PC-3 (cell line): ENCODE measurements at regions not wholly inside any gene's neighbourhood (a gene's known extent, or its start where the extent isn't known, plus 50 kb on each side); places are given as distances from the start of the nearest gene placed in this dataset.

ENCODE experiments used
- ATAC-seq: fragments of 200-7000 bp; cut with Tn5 transposase; 2 replicates; pipeline ENCODE4 v1.9.1; 2020; ENCODE audit warnings: mild to moderate bottlenecking, moderate library complexity
- BruUV-seq: library from RNA; stranded (reverse); fragments of 400-500 nt; replicated peaks from 2 replicates; lab custom pipeline; 2021; lab: Mats Ljungman, UMichigan
- CTCF ChIA-PET: fragments of 300-600 bp; sonication (Branson Sonifier 250); formaldehyde crosslinking; loops from one replicate; lab custom pipeline; 2022; ENCODE audit warnings: antibody characterized with exemption; lab: Charles Lee
- POLR2A ChIA-PET: fragments of 300-600 bp; sonication (Branson Sonifier 250); formaldehyde crosslinking; loops from one replicate; lab custom pipeline; 2022; ENCODE audit warnings: antibody characterized with exemption; ENCODE audit not compliant: unreplicated experiment; lab: Charles Lee
- DNase-seq: peaks from one replicate; pipeline ENCODE4 v3.0.0-alpha.2; 2015
- H2AFZ ChIP-seq: fragments of 300-600 bp; sonication (generic); 2 replicates; pipeline ENCODE4 v1.6.0; 2016; ENCODE audit warnings: antibody characterized with exemption, low read length
- H3F3A ChIP-seq: fragments of 300-600 bp; sonication (generic); one replicate; pipeline ENCODE4 v1.6.0; 2017; ENCODE audit warnings: antibody characterized with exemption, low read length, control low read depth, mild to moderate bottlenecking; ENCODE audit not compliant: unreplicated experiment
- H3K27ac ChIP-seq: fragments of 300-600 bp; sonication (generic); 2 replicates; pipeline ENCODE4 v1.5.1; 2016; ENCODE audit warnings: mild to moderate bottlenecking, low read length
- H3K27me3 ChIP-seq: fragments of 300-600 bp; sonication (generic); 2 replicates; pipeline ENCODE4 v1.6.1; 2016; ENCODE audit warnings: low read length, mixed read lengths
- H3K36me3 ChIP-seq: fragments of 300-600 bp; sonication (generic); 2 replicates; pipeline ENCODE4 v1.6.1; 2016; ENCODE audit warnings: low read depth, mixed run types, low read length, mixed read lengths
- H3K4me1 ChIP-seq: fragments of 300-600 bp; sonication (generic); 2 replicates; pipeline ENCODE4 v1.5.1; 2016; ENCODE audit warnings: low read length; ENCODE audit not compliant: insufficient read depth
- H3K4me2 ChIP-seq: fragments of 300-600 bp; sonication (generic); 2 replicates; pipeline ENCODE4 v1.6.0; 2016; ENCODE audit warnings: low read length
- H3K4me3 ChIP-seq: fragments of 300-600 bp; sonication (generic); 2 replicates; pipeline ENCODE4 v1.5.1; 2016; ENCODE audit warnings: mild to moderate bottlenecking, low read length, mixed read lengths
- H3K79me2 ChIP-seq: fragments of 300-600 bp; sonication (generic); 2 replicates; pipeline ENCODE4 v1.6.1; 2017; ENCODE audit warnings: low read length, mixed read lengths
- H3K9ac ChIP-seq: fragments of 300-600 bp; sonication (generic); 2 replicates; pipeline ENCODE4 v1.6.0; 2016; ENCODE audit warnings: mild to moderate bottlenecking, low read length
- H3K9me2 ChIP-seq: fragments of 300-600 bp; sonication (generic); replicated peaks from 2 replicates; pipeline ENCODE4 v1.6.1; 2016; ENCODE audit warnings: mixed run types, low read length, mixed read lengths
- H3K9me3 ChIP-seq: fragments of 300-600 bp; sonication (generic); 2 replicates; pipeline ENCODE4 v1.6.1; 2016; ENCODE audit warnings: low read length, mixed read lengths
- H4K20me1 ChIP-seq: fragments of 300-600 bp; sonication (generic); 2 replicates; pipeline ENCODE4 v1.6.1; 2016; ENCODE audit warnings: low read length, mixed read lengths
- CTCF ChIP-seq: fragments of 300-600 bp; sonication (generic); conservative IDR thresholded peaks from 2 replicates; pipeline ENCODE4 v1.5.1; 2017; ENCODE audit warnings: antibody characterized with exemption, low read depth, mild to moderate bottlenecking, low read length
- EZH2 ChIP-seq: fragments of 300-600 bp; sonication (generic); IDR thresholded peaks from one replicate; pipeline ENCODE4 v1.6.1; 2017; ENCODE audit warnings: antibody characterized with exemption, mild to moderate bottlenecking, low read length; ENCODE audit not compliant: unreplicated experiment
- EZH2phosphoT487 ChIP-seq: fragments of 300-600 bp; sonication (generic); IDR thresholded peaks from 2 replicates; pipeline ENCODE4 v1.6.1; 2018; ENCODE audit warnings: mild to moderate bottlenecking, antibody characterized with exemption, low read length, borderline replicate concordance
- intact Hi-C: fragments of 100-400 bp; cut with micrococcal nuclease; formaldehyde crosslinking; loops from 2 replicates; pipeline ENCODE4 v1.9.0; 2023

- Histone ChIP-seq H3K79me2 (no peaks in the 10 kb centered on the region), H3K27ac (no peak overlapping the region), H3K27me3 (no peaks in the 10 kb centered on the region), H3K36me3 (no peaks in the 10 kb centered on the region), H2AFZ (no peak overlapping the region), H3K4me3 (no peak overlapping the region), H4K20me1 (no peaks in the 10 kb centered on the region), H3K9ac (no peak overlapping the region), H3K4me1 (no peaks in the 10 kb centered on the region), H3K9me2 (no peaks in the 10 kb centered on the region), H3F3A (no peaks in the 10 kb centered on the region), H3K4me2 (no peak overlapping the region), H3K9me3 (no peaks in the 10 kb centered on the region)
- DNase-seq = no peak
- ChIA-PET POLR2A (no interaction called here), CTCF (no interaction called here)
- no peak for TF ChIP-seq CTCF
- TF ChIP-seq EZH2phosphoT487 = no peak
- no peak for TF ChIP-seq EZH2
- BruUV-seq = no TSS peak
- intact Hi-C loops = no loop called here
- no peak for ATAC-seq
These were observed 522.6 kb downstream of the QKI start for GRCh38 chr6:163937071-163937470.

- no peak overlapping the region for H3K27ac ChIP-seq
- H3K27me3 ChIP-seq = no peaks in the 10 kb centered on the region
- H2AFZ ChIP-seq = no peak overlapping the region
- no peak overlapping the region for H3K4me3 ChIP-seq
- no peak for DNase-seq
- H3K9me2 ChIP-seq = no peaks in the 10 kb centered on the region
- H3K9me3 ChIP-seq = no peaks in the 10 kb centered on the region
- H3K79me2 ChIP-seq = no peaks in the 10 kb centered on the region
- H3K4me2 ChIP-seq = no peak overlapping the region
- ATAC-seq = no peak
- no peaks in the 10 kb centered on the region for H3F3A ChIP-seq
- H3K36me3 ChIP-seq = no peaks in the 10 kb centered on the region
- no peaks in the 10 kb centered on the region for H3K4me1 ChIP-seq
- ChIA-PET CTCF (no interaction called here), POLR2A (no interaction called here)
- H3K9ac ChIP-seq = no peak overlapping the region
- no TSS peak for BruUV-seq
- TF ChIP-seq CTCF = no peak
- TF ChIP-seq EZH2 = no peak
- TF ChIP-seq EZH2phosphoT487 = no peak
- intact Hi-C loops = no loop called here
- H4K20me1 ChIP-seq = no peaks in the 10 kb centered on the region
These were observed 520.7 kb downstream of the QKI start for GRCh38 chr6:163935158-163935762.

- no peaks in the 10 kb centered on the region for H3K36me3 ChIP-seq
- no TSS peak for BruUV-seq
- intact Hi-C loops = no loop called here
- no peak overlapping the region for H3K9ac ChIP-seq
- H3K27me3 ChIP-seq = no peaks in the 10 kb centered on the region
- no peaks in the 10 kb centered on the region for H4K20me1 ChIP-seq
- H3K4me1 ChIP-seq = no peaks in the 10 kb centered on the region
- no peaks in the 10 kb centered on the region for H3K9me2 ChIP-seq
- no peak overlapping the region for H3K27ac ChIP-seq
- H3K4me3 ChIP-seq = no peak overlapping the region
- H3K4me2 ChIP-seq = no peak overlapping the region
- no peak for TF ChIP-seq EZH2
- no peak for TF ChIP-seq EZH2phosphoT487
- TF ChIP-seq CTCF = no peak
- ATAC-seq = no peak
- H3F3A ChIP-seq = no peaks in the 10 kb centered on the region
- H2AFZ ChIP-seq = no peak overlapping the region
- no peak for DNase-seq
- ChIA-PET CTCF (no interaction called here), POLR2A (no interaction called here)
- H3K9me3 ChIP-seq = no peaks in the 10 kb centered on the region
- no peaks in the 10 kb centered on the region for H3K79me2 ChIP-seq
These were observed 515.5 kb downstream of the QKI start for GRCh38 chr6:163930012-163930411.
